Right atrium auricular region (tissue), 2 donors: ENCODE measurements at regions not wholly inside any gene's neighbourhood (a gene's known extent, or its start where the extent isn't known, plus 50 kb on each side); places are given as distances from the start of the nearest gene placed in this dataset.

ENCODE experiments used
- DNase-seq: peaks from one replicate; pipeline ENCODE4 v3.0.0-alpha.2; 2019; ENCODE audit warnings: low spot score
- H3K27ac ChIP-seq, 2 donors: fragments of 200-600 bp; sonication (generic); 1 replicate in 1 of 2; 2 replicates in 1 of 2; pipeline ENCODE4 v1.5.1; 2016 to 2019
- H3K27me3 ChIP-seq, 2 donors: fragments of 200-600 bp; sonication (generic); one replicate each; pipeline versions ENCODE4 v1.5.1 to v1.6.0; 2017 to 2019
- H3K36me3 ChIP-seq: fragments of 200-600 bp; sonication (generic); one replicate; pipeline ENCODE4 v1.5.1; 2016
- H3K4me1 ChIP-seq, 2 donors: fragments of 200-600 bp; sonication (generic); one replicate each; pipeline versions ENCODE4 v1.5.1 to v1.6.0; 2017 to 2019
- H3K4me3 ChIP-seq, 2 donors: fragments of 200-600 bp; sonication (generic); 1 replicate in 1 of 2; 2 replicates in 1 of 2; pipeline ENCODE4 v1.5.1; 2017 to 2019; ENCODE audit warnings: mild to moderate bottlenecking in 1 of 2, moderate library complexity in 1 of 2
- H3K9me3 ChIP-seq, 2 donors: fragments of 200-600 bp; sonication (generic); one replicate each; pipeline ENCODE4 v1.5.1; 2019
- TF ChIP-seq, protein P1 (sequence below), 2 donors: fragments of 200-600 bp; sonication (generic); IDR thresholded peaks; one replicate each; pipeline ENCODE4 v1.5.1; 2019; ENCODE audit warnings: antibody characterized with exemption in 2 of 2

GRCh38 chr3:164179110-164179774 lies 899.1 kb downstream of the SI start:
- TF ChIP-seq, protein P1, sequence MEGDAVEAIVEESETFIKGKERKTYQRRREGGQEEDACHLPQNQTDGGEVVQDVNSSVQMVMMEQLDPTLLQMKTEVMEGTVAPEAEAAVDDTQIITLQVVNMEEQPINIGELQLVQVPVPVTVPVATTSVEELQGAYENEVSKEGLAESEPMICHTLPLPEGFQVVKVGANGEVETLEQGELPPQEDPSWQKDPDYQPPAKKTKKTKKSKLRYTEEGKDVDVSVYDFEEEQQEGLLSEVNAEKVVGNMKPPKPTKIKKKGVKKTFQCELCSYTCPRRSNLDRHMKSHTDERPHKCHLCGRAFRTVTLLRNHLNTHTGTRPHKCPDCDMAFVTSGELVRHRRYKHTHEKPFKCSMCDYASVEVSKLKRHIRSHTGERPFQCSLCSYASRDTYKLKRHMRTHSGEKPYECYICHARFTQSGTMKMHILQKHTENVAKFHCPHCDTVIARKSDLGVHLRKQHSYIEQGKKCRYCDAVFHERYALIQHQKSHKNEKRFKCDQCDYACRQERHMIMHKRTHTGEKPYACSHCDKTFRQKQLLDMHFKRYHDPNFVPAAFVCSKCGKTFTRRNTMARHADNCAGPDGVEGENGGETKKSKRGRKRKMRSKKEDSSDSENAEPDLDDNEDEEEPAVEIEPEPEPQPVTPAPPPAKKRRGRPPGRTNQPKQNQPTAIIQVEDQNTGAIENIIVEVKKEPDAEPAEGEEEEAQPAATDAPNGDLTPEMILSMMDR (IDR thresholded peaks at IDR 0.05): no peak
- Histone ChIP-seq H3K27me3 (no peaks in the 10 kb centered on the region), H3K4me3 (no peak overlapping the region), H3K27ac (no peak overlapping the region), H3K4me1 (no peaks in the 10 kb centered on the region), H3K9me3 (no peaks in the 10 kb centered on the region), H3K36me3 (no peaks in the 10 kb centered on the region)
- DNase-seq: no peak

- no peaks in the 10 kb centered on the region for H3K36me3 ChIP-seq
- no peaks in the 10 kb centered on the region for H3K4me1 ChIP-seq
- no peaks in the 10 kb centered on the region for H3K9me3 ChIP-seq
- TF ChIP-seq, protein P1 (IDR thresholded peaks at IDR 0.05): no peak
- no peak for DNase-seq
- H3K4me3 ChIP-seq: no peak overlapping the region
- H3K27ac ChIP-seq: no peak overlapping the region
- H3K27me3 ChIP-seq: no peaks in the 10 kb centered on the region
Observed at GRCh38 chr3:164174059-164174458, 904.2 kb downstream of the SI start.

GRCh38 chr3:164155400-164155799 lies 922.9 kb downstream of the SI start:
- H3K9me3 ChIP-seq: peaks cover 0 to 4% of the 10 kb centered on the region in 2 donors
- TF ChIP-seq, protein P1 (IDR thresholded peaks at IDR 0.05): no peak

DNA sequence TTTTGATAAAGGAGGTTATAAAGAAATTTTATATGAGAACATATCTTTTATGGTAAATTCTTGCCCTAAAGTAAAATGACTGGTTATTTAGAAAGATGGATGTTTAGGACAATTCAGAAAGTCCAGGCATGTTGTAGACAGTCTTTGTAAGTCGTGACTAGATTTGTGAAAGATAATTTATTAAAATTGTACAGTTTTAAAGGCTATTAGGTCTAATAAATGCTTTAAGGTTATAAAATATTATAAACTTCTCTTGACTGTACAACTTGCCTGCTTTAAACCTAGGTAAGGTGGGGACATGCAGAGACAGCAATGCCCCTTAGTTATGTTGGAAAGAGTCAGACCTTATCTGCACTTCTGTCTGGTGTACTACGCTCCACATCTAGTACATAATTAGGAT lies 933.5 kb downstream of the SI start:
- TF ChIP-seq, protein P1 (IDR thresholded peaks at IDR 0.05): no peak
- Histone ChIP-seq H3K9me3 (peaks cover 0 to 23% of the 10 kb centered on the region in 2 donors), H3K36me3 (no peaks in the 10 kb centered on the region), H3K4me1 (no peaks in the 10 kb centered on the region), H3K27ac (no peak overlapping the region), H3K4me3 (no peak overlapping the region), H3K27me3 (no peaks in the 10 kb centered on the region)
- no peak for DNase-seq

More at GRCh38 chr3:164155400-164155799, 922.9 kb downstream of the SI start:
- DNase-seq: no peak
- H3K27me3 ChIP-seq: no peaks in the 10 kb centered on the region
- no peaks in the 10 kb centered on the region for H3K36me3 ChIP-seq
- H3K4me1 ChIP-seq: no peaks in the 10 kb centered on the region
- H3K4me3 ChIP-seq: no peak overlapping the region
- no peak overlapping the region for H3K27ac ChIP-seq

GRCh38 chr3:164132878-164133277 lies 945.4 kb downstream of the SI start:
- no peaks in the 10 kb centered on the region for H3K27me3 ChIP-seq
- no peak for DNase-seq
- TF ChIP-seq, protein P1 (IDR thresholded peaks at IDR 0.05): no peak
- no peak overlapping the region for H3K27ac ChIP-seq
- H3K36me3 ChIP-seq: no peaks in the 10 kb centered on the region
- H3K4me1 ChIP-seq: no peaks in the 10 kb centered on the region
- no peaks in the 10 kb centered on the region for H3K9me3 ChIP-seq
- no peak overlapping the region for H3K4me3 ChIP-seq
